ENCODE measurements at regions not wholly inside any gene's neighbourhood (a gene's known extent, or its start where the extent isn't known, plus 50 kb on each side); places are given as distances from the start of the nearest gene placed in this dataset.

GRCh38 chr12:24562771-24563431 lies 386.0 kb downstream of the BCAT1 start:
- peak overlapping the region; percentile 18 for H2BK120ac ChIP-seq (ENCODE audit: insufficient read depth, low read length, poor library complexity)
- peak in 1 of 2 donors; percentile 31 for DNase-seq
- H2AK5ac ChIP-seq (ENCODE audit: low read length): no peak overlapping the region
- H3K14ac ChIP-seq (ENCODE audit: low read length): peak overlapping the region; percentile 66
- no peak overlapping the region for H2BK5ac ChIP-seq (ENCODE audit: low read depth, low read length, poor library complexity)
- H3K18ac ChIP-seq (ENCODE audit: low read length): peak overlapping the region; percentile 19
- no peaks in the 10 kb centered on the region for H3K36me3 ChIP-seq (ENCODE audit: control insufficient read depth in 1 of 2, insufficient read depth in 2 of 2, low read length in 2 of 2)
- H3K4me2 ChIP-seq (ENCODE audit: low read length): peak overlapping the region; percentile 97
- H3K9ac ChIP-seq (ENCODE audit: low read length): peak overlapping the region; percentile 15
- H4K8ac ChIP-seq (ENCODE audit: low read depth, low read length): peak overlapping the region; percentile 46
- no peaks in the 10 kb centered on the region for H3K27me3 ChIP-seq (ENCODE audit: insufficient read depth, low read length)
- H3K4me1 ChIP-seq (ENCODE audit: control insufficient read depth in 1 of 2, insufficient read depth in 2 of 2, low read length in 2 of 2): peaks cover 0 to 5% of the 10 kb centered on the region in 2 experiments
- no peak overlapping the region for H3K27ac ChIP-seq (ENCODE audit: low read depth, low read length)
- H3K79me2 ChIP-seq (ENCODE audit: control insufficient read depth, insufficient read depth, low read length, poor library complexity): peaks cover 4% of the 10 kb centered on the region
- no CpG with 5 or more reads among the region's 54 CpGs for WGBS (ENCODE audit: extremely low coverage, insufficient coverage, insufficient read length)
- H4K91ac ChIP-seq (ENCODE audit: low read depth, low read length): peak overlapping the region; percentile 39
- peak overlapping the region; percentile 12 for H2BK12ac ChIP-seq (ENCODE audit: low read length)
- H4K12ac ChIP-seq (ENCODE audit: low read depth, low read length): peak overlapping the region; percentile 52
- peak overlapping the region; percentile 81 for H3K4me3 ChIP-seq (ENCODE audit: low read depth, low read length)
- no peak overlapping the region for H3K23ac ChIP-seq (ENCODE audit: low read length)
- no peak overlapping the region for H3K4ac ChIP-seq (ENCODE audit: low read depth, low read length)
- peak overlapping the region; percentile 32 for H2AFZ ChIP-seq (ENCODE audit: insufficient read depth, low read length, poor library complexity)
- peaks cover 1% of the 10 kb centered on the region for H3K9me3 ChIP-seq (ENCODE audit: insufficient read depth, low read depth, low read length)
- peaks cover 11% of the 10 kb centered on the region for H3K79me1 ChIP-seq (ENCODE audit: low read length)

DNA sequence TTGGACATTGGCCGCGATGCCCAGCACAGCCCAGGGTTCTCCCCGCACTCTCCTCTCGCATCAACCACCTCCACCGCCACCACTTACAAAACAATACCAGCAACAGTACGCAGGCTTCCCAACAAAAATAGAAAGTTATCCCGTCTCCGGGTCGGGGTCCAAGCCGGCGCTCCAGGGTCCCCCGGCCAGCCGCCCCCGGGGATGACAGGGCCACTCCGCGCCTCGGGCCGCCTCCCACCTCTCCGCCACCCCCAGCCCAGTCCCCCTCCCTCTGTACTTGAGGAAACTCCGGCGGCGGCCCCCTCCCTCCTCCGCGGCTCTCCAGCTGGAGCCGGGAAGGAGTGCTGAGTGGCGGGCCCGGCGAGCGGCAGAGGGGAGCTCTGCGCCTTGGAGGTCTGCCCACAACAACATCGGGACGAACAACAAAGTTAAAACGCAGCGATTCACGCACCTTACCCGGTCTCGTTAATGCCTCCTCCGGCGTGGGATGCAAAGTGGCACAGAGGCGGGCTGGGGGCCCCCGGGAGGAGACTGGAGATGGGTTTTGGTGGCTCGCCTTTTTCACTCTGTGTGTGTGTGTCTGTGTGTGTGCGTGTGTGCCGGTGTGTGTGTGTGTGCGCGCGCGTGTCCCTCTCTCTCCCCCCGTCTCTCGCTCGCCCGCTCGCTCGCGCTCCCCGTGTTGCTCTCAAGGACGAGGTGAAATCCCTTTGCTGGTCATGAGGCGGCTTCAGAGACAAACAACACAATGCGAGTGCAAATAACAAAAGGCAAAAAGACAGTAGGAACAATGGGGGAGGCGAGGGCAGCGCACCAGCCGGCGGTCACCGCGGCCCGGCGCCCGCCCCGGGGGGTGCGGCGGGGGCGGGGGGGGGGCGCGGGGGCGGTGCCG lies 386.8 kb downstream of the BCAT1 start:
- Histone ChIP-seq H2AFZ (ENCODE audit: insufficient read depth, low read length, poor library complexity) (peak overlapping the region; percentile 92), H3K36me3 (ENCODE audit: control insufficient read depth in 1 of 2, insufficient read depth in 2 of 2, low read length in 2 of 2) (no peaks in the 10 kb centered on the region), H3K4me3 (ENCODE audit: low read depth, low read length) (peak overlapping the region; percentile 86), H4K91ac (ENCODE audit: low read depth, low read length) (peak overlapping the region; percentile 1), H3K27ac (ENCODE audit: low read depth, low read length) (peak overlapping the region; percentile 16), H3K9ac (ENCODE audit: low read length) (peak overlapping the region; percentile 72), H3K4me1 (ENCODE audit: control insufficient read depth in 1 of 2, insufficient read depth in 2 of 2, low read length in 2 of 2) (peaks cover 0 to 5% of the 10 kb centered on the region in 2 experiments), H4K8ac (ENCODE audit: low read depth, low read length) (peak overlapping the region; percentile 12), H2BK5ac (ENCODE audit: low read depth, low read length, poor library complexity) (peak overlapping the region; percentile 31), H3K4ac (ENCODE audit: low read depth, low read length) (peak overlapping the region; percentile 2), H2AK5ac (ENCODE audit: low read length) (no peak overlapping the region), H3K14ac (ENCODE audit: low read length) (peak overlapping the region; percentile 16), H3K79me2 (ENCODE audit: control insufficient read depth, insufficient read depth, low read length, poor library complexity) (peaks cover 4% of the 10 kb centered on the region), H3K23ac (ENCODE audit: low read length) (no peak overlapping the region), H2BK12ac (ENCODE audit: low read length) (peak overlapping the region; percentile 76), H3K79me1 (ENCODE audit: low read length) (peaks cover 11% of the 10 kb centered on the region), H3K18ac (ENCODE audit: low read length) (peak overlapping the region; percentile 33), H3K9me3 (ENCODE audit: insufficient read depth, low read depth, low read length) (peaks cover 1% of the 10 kb centered on the region), H4K12ac (ENCODE audit: low read depth, low read length) (peak overlapping the region; percentile 49), H3K4me2 (ENCODE audit: low read length) (peak overlapping the region; percentile 97), H3K27me3 (ENCODE audit: insufficient read depth, low read length) (no peaks in the 10 kb centered on the region), H2BK120ac (ENCODE audit: insufficient read depth, low read length, poor library complexity) (peak overlapping the region; percentile 71)
- WGBS (ENCODE audit: extremely low coverage, insufficient coverage, insufficient read length): no CpG with 5 or more reads among the region's 76 CpGs
- peak in 1 of 2 donors; percentile 25 for DNase-seq

DNA sequence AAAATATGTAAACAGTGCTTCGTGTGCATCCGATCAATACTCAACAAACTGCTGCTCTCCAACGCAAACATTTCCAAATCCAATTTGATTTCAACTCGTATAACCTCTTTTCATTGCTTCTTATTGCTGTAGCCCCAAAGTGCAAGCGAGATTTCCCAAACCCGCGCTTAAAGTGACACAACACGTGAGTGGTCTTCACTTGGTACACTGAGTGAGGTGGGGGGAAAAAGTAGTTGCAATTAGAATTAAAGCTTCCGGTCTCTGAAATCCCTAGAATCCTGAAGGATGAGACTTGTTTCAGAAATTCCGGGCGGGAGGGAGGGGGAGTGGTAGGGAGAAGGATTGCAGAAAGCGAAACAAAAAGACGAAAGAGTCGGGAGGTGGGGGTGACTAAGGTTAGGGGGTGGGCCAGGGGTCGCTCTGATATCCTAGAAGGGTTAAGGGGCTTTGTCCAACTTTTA lies 387.5 kb downstream of the BCAT1 start:
- Histone ChIP-seq H4K8ac (ENCODE audit: low read depth, low read length) (peak overlapping the region; percentile 12), H2BK120ac (ENCODE audit: insufficient read depth, low read length, poor library complexity) (peak overlapping the region; percentile 71), H3K9ac (ENCODE audit: low read length) (no peak overlapping the region), H2BK12ac (ENCODE audit: low read length) (no peak overlapping the region), H3K14ac (ENCODE audit: low read length) (no peak overlapping the region), H3K4me1 (ENCODE audit: control insufficient read depth in 1 of 2, insufficient read depth in 2 of 2, low read length in 2 of 2) (peaks cover 0 to 5% of the 10 kb centered on the region in 2 experiments), H3K4me2 (ENCODE audit: low read length) (peak overlapping the region; percentile 97), H3K27ac (ENCODE audit: low read depth, low read length) (no peak overlapping the region), H4K12ac (ENCODE audit: low read depth, low read length) (no peak overlapping the region), H3K18ac (ENCODE audit: low read length) (peak overlapping the region; percentile 33), H3K23ac (ENCODE audit: low read length) (no peak overlapping the region), H3K36me3 (ENCODE audit: control insufficient read depth in 1 of 2, insufficient read depth in 2 of 2, low read length in 2 of 2) (no peaks in the 10 kb centered on the region), H3K79me1 (ENCODE audit: low read length) (peaks cover 11% of the 10 kb centered on the region), H3K4me3 (ENCODE audit: low read depth, low read length) (peak overlapping the region; percentile 86), H2BK5ac (ENCODE audit: low read depth, low read length, poor library complexity) (peak overlapping the region; percentile 31), H2AK5ac (ENCODE audit: low read length) (no peak overlapping the region), H3K27me3 (ENCODE audit: insufficient read depth, low read length) (no peaks in the 10 kb centered on the region), H3K79me2 (ENCODE audit: control insufficient read depth, insufficient read depth, low read length, poor library complexity) (peaks cover 4% of the 10 kb centered on the region), H3K4ac (ENCODE audit: low read depth, low read length) (no peak overlapping the region), H3K9me3 (ENCODE audit: insufficient read depth, low read depth, low read length) (peaks cover 1% of the 10 kb centered on the region), H2AFZ (ENCODE audit: insufficient read depth, low read length, poor library complexity) (peak overlapping the region; percentile 92), H4K91ac (ENCODE audit: low read depth, low read length) (peak overlapping the region; percentile 1)
- no CpG with 5 or more reads among the region's 15 CpGs for WGBS (ENCODE audit: extremely low coverage, insufficient coverage, insufficient read length)
- peak in 1 of 2 donors; percentile 15 for DNase-seq

DNA sequence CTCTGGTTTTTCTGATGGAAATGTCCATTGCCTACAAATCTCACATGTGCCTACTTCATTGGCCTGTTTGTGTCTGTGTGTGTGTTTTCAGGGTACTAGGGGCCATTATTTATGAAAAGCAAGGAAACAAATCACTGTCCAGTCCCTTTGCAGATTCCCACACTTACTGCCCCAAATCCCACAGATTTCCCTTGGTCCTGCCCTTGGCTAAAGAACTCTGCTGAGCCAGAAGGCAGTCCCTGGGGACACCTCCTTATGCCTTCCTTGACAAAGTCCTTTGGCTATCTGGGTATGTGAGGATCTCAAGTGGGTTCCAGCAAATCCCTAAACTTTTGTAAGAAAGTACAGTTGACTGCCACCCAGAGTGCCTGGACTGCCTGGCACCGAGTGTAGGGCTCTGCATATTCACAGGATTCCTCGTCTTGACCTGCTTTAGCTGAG lies 388.1 kb downstream of the BCAT1 start:
- peaks cover 4% of the 10 kb centered on the region for H3K79me2 ChIP-seq (ENCODE audit: control insufficient read depth, insufficient read depth, low read length, poor library complexity)
- no peak overlapping the region for H4K91ac ChIP-seq (ENCODE audit: low read depth, low read length)
- no peak overlapping the region for H2AFZ ChIP-seq (ENCODE audit: insufficient read depth, low read length, poor library complexity)
- H3K79me1 ChIP-seq (ENCODE audit: low read length): peaks cover 11% of the 10 kb centered on the region
- no peaks in the 10 kb centered on the region for H3K36me3 ChIP-seq (ENCODE audit: control insufficient read depth in 1 of 2, insufficient read depth in 2 of 2, low read length in 2 of 2)
- H3K4me3 ChIP-seq (ENCODE audit: low read depth, low read length): no peak overlapping the region
- peaks cover 1% of the 10 kb centered on the region for H3K9me3 ChIP-seq (ENCODE audit: insufficient read depth, low read depth, low read length)
- H2BK120ac ChIP-seq (ENCODE audit: insufficient read depth, low read length, poor library complexity): no peak overlapping the region
- H4K8ac ChIP-seq (ENCODE audit: low read depth, low read length): no peak overlapping the region
- no peak for DNase-seq
- H3K14ac ChIP-seq (ENCODE audit: low read length): no peak overlapping the region
- H3K4me2 ChIP-seq (ENCODE audit: low read length): no peak overlapping the region
- no CpG with 5 or more reads among the region's 2 CpGs for WGBS (ENCODE audit: extremely low coverage, insufficient coverage, insufficient read length)
- H2AK5ac ChIP-seq (ENCODE audit: low read length): no peak overlapping the region
- no peak overlapping the region for H2BK12ac ChIP-seq (ENCODE audit: low read length)
- no peak overlapping the region for H4K12ac ChIP-seq (ENCODE audit: low read depth, low read length)
- H3K18ac ChIP-seq (ENCODE audit: low read length): no peak overlapping the region
- H3K4ac ChIP-seq (ENCODE audit: low read depth, low read length): no peak overlapping the region
- no peak overlapping the region for H3K27ac ChIP-seq (ENCODE audit: low read depth, low read length)
- H2BK5ac ChIP-seq (ENCODE audit: low read depth, low read length, poor library complexity): no peak overlapping the region
- H3K27me3 ChIP-seq (ENCODE audit: insufficient read depth, low read length): no peaks in the 10 kb centered on the region
- peaks cover 0 to 5% of the 10 kb centered on the region in 2 experiments for H3K4me1 ChIP-seq (ENCODE audit: control insufficient read depth in 1 of 2, insufficient read depth in 2 of 2, low read length in 2 of 2)
- H3K23ac ChIP-seq (ENCODE audit: low read length): no peak overlapping the region
- H3K9ac ChIP-seq (ENCODE audit: low read length): no peak overlapping the region

Data from trophoblast cell (in vitro differentiated cells and primary cell).